GM12874 (cell line): ENCODE measurements at regions not wholly inside any gene's neighbourhood (a gene's known extent, or its start where the extent isn't known, plus 50 kb on each side); places are given as distances from the start of the nearest gene placed in this dataset.

Experiments used
- TF ChIP-seq, protein P1 (sequence below): IDR thresholded peaks from 2 replicates; pipeline ENCODE4 v1.5.1; 2011; ENCODE audit warnings: low read depth, mild to moderate bottlenecking, control low read depth, low read length, moderate library complexity; ENCODE audit not compliant: insufficient read depth

DNA sequence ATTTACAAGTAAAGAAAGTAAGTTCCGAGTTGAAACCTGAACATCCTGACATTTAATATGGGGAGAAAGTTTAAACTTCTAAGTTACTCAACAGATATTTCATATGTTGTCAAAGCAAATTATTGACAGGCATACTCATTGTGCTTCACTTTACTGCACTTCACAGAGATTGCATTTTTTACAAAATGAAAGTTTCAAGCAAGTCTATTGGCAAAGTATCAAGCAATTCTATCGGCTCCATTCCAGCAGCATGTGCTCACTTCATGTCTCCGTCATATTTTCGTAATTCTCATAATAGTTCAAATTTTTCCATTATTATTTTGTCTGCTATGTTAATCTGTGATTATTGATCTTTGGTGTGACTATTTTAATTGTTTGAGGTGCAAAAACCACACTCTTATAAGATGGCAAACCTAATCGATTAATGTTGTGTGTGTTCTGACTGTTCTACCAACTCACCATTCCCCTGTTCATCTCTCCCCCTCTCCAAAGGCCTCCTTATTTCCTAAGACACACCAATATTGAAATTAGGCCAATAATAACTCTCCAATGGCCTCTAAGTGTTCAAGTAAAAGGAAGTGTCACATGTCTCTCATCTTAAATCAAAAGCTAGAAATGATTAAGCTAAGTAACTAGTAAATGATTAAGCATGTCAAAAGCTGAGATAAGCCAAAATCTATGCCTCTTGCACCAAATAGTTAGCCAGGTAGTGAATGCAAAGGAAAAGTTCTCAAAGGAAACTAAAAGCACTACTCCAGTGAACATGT lies 68.2 kb upstream of the BCL9 start:
- TF ChIP-seq, protein P1, sequence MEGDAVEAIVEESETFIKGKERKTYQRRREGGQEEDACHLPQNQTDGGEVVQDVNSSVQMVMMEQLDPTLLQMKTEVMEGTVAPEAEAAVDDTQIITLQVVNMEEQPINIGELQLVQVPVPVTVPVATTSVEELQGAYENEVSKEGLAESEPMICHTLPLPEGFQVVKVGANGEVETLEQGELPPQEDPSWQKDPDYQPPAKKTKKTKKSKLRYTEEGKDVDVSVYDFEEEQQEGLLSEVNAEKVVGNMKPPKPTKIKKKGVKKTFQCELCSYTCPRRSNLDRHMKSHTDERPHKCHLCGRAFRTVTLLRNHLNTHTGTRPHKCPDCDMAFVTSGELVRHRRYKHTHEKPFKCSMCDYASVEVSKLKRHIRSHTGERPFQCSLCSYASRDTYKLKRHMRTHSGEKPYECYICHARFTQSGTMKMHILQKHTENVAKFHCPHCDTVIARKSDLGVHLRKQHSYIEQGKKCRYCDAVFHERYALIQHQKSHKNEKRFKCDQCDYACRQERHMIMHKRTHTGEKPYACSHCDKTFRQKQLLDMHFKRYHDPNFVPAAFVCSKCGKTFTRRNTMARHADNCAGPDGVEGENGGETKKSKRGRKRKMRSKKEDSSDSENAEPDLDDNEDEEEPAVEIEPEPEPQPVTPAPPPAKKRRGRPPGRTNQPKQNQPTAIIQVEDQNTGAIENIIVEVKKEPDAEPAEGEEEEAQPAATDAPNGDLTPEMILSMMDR, result no peak

DNA sequence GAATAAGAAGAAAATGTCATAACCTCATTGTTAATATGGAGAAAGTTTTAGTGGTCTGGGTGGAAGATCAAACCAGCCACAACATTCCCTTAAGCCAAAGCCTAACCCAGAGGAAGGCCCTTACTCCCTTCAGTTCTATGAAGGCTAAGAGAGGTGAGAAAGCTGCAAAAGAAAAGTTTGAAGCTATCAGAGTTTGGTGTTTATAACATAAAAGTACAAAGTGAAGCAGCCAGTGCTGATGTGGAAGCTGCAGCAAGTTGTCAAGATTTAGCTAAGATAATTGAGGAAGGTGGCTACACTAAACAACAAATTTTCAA lies 67.6 kb upstream of the BCL9 start:
- TF ChIP-seq, protein P1, result no peak

DNA sequence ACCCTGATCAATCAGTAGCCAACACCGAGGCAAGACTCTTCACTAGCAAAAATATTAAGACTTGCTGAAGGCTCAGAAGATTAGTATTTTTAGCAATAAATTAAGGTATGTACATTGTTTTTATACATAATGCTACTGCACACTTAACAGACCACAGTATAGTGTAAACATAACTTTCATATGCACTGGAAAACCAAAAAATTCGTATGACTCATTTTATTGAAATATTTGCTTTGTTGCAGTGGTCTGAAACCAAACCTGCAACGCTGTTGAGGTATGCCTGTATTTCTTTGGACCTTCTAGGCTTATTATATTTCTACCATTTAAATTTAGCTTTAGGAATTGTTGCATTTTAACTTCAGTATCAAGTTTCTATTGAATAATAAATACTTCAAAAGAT lies 65.8 kb upstream of the BCL9 start:
- TF ChIP-seq, protein P1, result no peak

DNA sequence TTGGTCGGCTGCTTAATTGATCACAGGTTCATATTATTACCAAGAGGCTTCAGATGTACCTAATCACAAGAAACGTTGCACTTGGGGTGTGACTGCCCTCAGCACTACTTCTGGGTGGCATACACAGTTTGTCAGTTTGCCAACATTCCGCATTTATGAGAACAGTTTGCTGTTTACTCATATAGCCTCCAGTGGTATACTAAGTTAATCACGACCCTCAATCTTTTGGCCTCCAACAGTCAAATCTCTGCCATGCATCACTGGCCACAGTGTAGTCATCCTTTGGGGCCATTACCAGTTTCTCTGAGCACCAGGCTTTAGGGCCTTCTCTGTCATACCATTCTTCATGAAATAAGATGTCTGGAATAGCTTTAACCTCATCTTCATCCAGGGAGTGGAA lies 62.8 kb upstream of the BCL9 start:
- TF ChIP-seq, protein P1, result no peak

DNA sequence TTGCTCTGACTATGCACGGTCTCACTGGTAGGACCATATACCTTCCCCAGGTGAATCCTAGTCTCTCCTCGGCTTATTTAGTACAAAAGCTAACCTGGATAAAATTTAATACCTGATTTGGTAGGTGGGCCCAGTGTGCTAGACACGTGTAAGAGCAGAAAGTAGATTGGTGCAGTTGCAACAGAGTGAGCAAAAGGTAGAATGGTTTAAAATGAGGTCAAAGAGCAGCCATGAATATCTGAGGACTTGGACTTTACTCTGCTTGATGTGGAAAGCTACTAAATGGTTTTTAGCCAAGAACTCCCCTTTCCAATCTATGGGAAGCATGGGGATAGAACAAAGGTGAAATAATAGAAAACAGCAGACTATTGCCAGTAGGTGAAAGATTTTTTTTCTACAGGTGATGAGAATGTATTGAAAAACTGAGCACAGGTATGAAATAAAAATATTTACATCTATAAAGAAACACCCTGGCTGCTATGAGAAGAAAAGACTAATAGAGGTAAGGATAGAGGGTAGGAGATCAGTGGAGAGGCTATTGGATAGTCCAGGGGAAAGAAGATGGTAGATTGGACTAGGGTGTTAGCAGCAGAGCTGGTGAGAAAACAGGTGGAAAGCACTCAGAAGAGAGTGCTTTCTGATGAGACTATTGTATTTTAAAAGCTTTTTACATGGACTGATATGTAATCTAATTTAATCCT lies 61.3 kb upstream of the BCL9 start:
- TF ChIP-seq, protein P1, result no peak

DNA sequence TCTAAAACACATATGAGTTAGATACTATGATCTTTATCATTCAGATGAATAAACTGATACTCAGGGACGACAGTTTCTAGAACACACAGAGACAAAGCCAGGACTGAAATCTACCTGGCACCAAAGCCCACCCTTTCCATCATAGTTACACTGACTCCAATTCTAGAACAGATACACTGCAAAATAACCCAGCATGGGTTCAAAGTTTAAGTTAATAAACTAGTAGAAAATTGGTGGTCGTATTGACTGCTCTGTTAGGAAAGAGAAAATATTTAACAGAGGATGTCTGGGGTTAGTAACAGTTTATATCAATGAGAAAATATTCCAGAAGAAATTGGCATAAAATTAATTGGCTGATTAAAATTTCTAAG lies 60.8 kb upstream of the BCL9 start:
- TF ChIP-seq, protein P1, result no peak

DNA sequence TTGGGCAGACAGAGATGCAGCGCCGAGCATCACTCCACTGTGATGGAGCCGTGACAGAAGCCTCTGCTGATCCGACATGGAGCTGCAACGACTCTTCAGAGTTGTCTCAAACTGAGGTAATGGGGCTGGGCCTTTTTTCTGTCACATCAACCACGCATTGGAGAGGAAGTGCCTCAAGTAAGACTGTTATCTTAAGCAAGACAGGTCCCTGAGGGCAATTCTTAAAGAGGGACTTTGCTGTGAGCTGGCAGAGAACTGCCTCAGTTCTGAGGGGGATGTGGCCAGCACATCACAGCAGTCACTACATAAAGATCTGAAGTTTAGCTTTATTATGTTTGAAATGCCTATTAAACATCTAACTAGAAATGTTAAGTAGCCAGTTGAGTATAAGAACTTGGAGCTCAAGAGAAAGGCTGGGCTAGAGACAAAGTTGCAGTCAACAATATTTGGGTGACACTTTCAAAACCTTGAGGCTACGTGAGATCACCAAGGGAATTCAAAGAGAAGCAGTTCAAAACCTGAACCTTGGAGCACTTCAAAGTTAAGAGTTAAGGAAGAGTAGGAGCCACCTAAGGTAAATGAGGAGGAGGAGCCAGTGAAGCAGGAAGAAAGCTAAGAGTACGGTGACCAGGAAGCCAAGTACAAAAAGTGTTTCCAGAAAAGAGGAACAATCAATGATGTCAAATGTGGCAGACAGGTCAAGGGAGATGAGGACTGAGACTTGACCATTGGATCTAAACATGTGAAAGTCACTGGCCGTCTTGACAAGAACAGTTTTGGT lies 54.2 kb upstream of the BCL9 start:
- TF ChIP-seq, protein P1, result no peak
